ENCODE measurements at regions not wholly inside any gene's neighbourhood (a gene's known extent, or its start where the extent isn't known, plus 50 kb on each side); places are given as distances from the start of the nearest gene placed in this dataset.

- H3K79me2 ChIP-seq (ENCODE audit: control insufficient read depth, insufficient read depth, low read length): no peaks in the 10 kb centered on the region
- in situ Hi-C loops (cut with MboI): no loop called here
Observed at GRCh38 chr2:133651861-133652260, 83.6 kb upstream of the NCKAP5 start.

GRCh38 chr2:133652398-133652797 lies 84.1 kb upstream of the NCKAP5 start:
- BruUV-seq (replicated peaks): no TSS peak
- ATAC-seq: no peak
- 2% methylated on average over 4 of the region's 4 CpGs for WGBS (ENCODE audit: insufficient coverage, insufficient replicate concordance, low lambda C conversion rate, missing lambda C conversion rate)
- H3K4me1 ChIP-seq (ENCODE audit: control insufficient read depth, insufficient read depth, low read length): no peaks in the 10 kb centered on the region
- CTCF ChIA-PET: no interaction called here
- no peaks in the 10 kb centered on the region for H3K27me3 ChIP-seq (replicated peaks in 1 of 2; ENCODE audit: control insufficient read depth in 2 of 2, insufficient read depth in 2 of 2, low read length in 1 of 2)
- no peak overlapping the region for H3K27ac ChIP-seq (ENCODE audit: control insufficient read depth, insufficient read depth)
- no peak overlapping the region for H2AFZ ChIP-seq (ENCODE audit: control insufficient read depth, low read depth, low read length)
- POLR2A ChIA-PET: no interaction called here
- TF ChIP-seq NR2F1 (conservative IDR thresholded peaks at IDR 0.05) (no peak), IRF4 (IDR thresholded peaks at IDR 0.05; ENCODE audit: low read depth, low read length) (no peak), TARDBP (IDR thresholded peaks at IDR 0.05; ENCODE audit: borderline replicate concordance) (no peak), MYC (IDR thresholded peaks at IDR 0.05; ENCODE audit: insufficient read depth, insufficient read length, insufficient replicate concordance, low read length, severe bottlenecking) (no peak), ZBTB4 (CRISPR knock-in tag; IDR thresholded peaks at IDR 0.05) (no peak), ZSCAN29 (IDR thresholded peaks at IDR 0.05) (no peak), SUZ12 (IDR thresholded peaks at IDR 0.05; ENCODE audit: unreplicated experiment) (no peak)
- intact Hi-C loops (cut with micrococcal nuclease; ENCODE audit: unreplicated experiment): no loop called here
- no peaks in the 10 kb centered on the region for H3K79me2 ChIP-seq (ENCODE audit: control insufficient read depth, insufficient read depth, low read length)
- SMC1A ChIA-PET (ENCODE audit: uncharacterized antibody, unreplicated experiment): no interaction called here
- H4K20me1 ChIP-seq (ENCODE audit: control insufficient read depth, insufficient read depth): no peaks in the 10 kb centered on the region
- RAD21 ChIA-PET (ENCODE audit: unreplicated experiment): no interaction called here
- H3K4me2 ChIP-seq (ENCODE audit: control insufficient read depth, insufficient read depth): no peak overlapping the region
- DNase-seq (ENCODE audit: low read depth, low spot score): no peak
- in situ Hi-C loops (cut with MboI): no loop called here
- FAIRE-seq: no peak
- H3K4me3 ChIP-seq: no peak overlapping the region
- H3K9ac ChIP-seq (ENCODE audit: control insufficient read depth, insufficient read depth, low read length): no peak overlapping the region
- no peaks in the 10 kb centered on the region for H3K9me3 ChIP-seq (replicated peaks; ENCODE audit: control insufficient read depth, insufficient read depth, low read length)
- H3K36me3 ChIP-seq (ENCODE audit: control insufficient read depth in 2 of 2, insufficient read depth in 2 of 2, low read length in 1 of 2): no peaks in the 10 kb centered on the region

More at GRCh38 chr2:133651861-133652260, 83.6 kb upstream of the NCKAP5 start:
- Histone ChIP-seq H3K4me3 (no peak overlapping the region), H3K36me3 (ENCODE audit: control insufficient read depth in 2 of 2, insufficient read depth in 2 of 2, low read length in 1 of 2) (no peaks in the 10 kb centered on the region), H3K27me3 (replicated peaks in 1 of 2; ENCODE audit: control insufficient read depth in 2 of 2, insufficient read depth in 2 of 2, low read length in 1 of 2) (no peaks in the 10 kb centered on the region), H3K4me1 (ENCODE audit: control insufficient read depth, insufficient read depth, low read length) (no peaks in the 10 kb centered on the region), H3K4me2 (ENCODE audit: control insufficient read depth, insufficient read depth) (no peak overlapping the region), H2AFZ (ENCODE audit: control insufficient read depth, low read depth, low read length) (no peak overlapping the region), H3K27ac (ENCODE audit: control insufficient read depth, insufficient read depth) (no peak overlapping the region), H4K20me1 (ENCODE audit: control insufficient read depth, insufficient read depth) (no peaks in the 10 kb centered on the region), H3K9ac (ENCODE audit: control insufficient read depth, insufficient read depth, low read length) (no peak overlapping the region), H3K9me3 (replicated peaks; ENCODE audit: control insufficient read depth, insufficient read depth, low read length) (no peaks in the 10 kb centered on the region)
- WGBS (ENCODE audit: insufficient coverage, insufficient replicate concordance, low lambda C conversion rate, missing lambda C conversion rate): 15% methylated on average over 2 of the region's 2 CpGs
- no TSS peak for BruUV-seq (replicated peaks)
- POLR2A ChIA-PET: no interaction called here
- DNase-seq (ENCODE audit: low read depth, low spot score) (no peak), ATAC-seq (no peak), FAIRE-seq (no peak)
- TF ChIP-seq EP300 (IDR thresholded peaks at IDR 0.05; ENCODE audit: borderline replicate concordance in 1 of 2, control insufficient read depth in 1 of 2, low read depth in 2 of 2, low read length in 2 of 2): no peak
- RAD21 ChIA-PET (ENCODE audit: unreplicated experiment): no interaction called here
- SMC1A ChIA-PET (ENCODE audit: uncharacterized antibody, unreplicated experiment): no interaction called here
- CTCF ChIA-PET: no interaction called here
- intact Hi-C loops (cut with micrococcal nuclease; ENCODE audit: unreplicated experiment): no loop called here

Data from GM12878 (cell line).